ENCODE measurements at regions not wholly inside any gene's neighbourhood (a gene's known extent, or its start where the extent isn't known, plus 50 kb on each side); places are given as distances from the start of the nearest gene placed in this dataset.

DNA sequence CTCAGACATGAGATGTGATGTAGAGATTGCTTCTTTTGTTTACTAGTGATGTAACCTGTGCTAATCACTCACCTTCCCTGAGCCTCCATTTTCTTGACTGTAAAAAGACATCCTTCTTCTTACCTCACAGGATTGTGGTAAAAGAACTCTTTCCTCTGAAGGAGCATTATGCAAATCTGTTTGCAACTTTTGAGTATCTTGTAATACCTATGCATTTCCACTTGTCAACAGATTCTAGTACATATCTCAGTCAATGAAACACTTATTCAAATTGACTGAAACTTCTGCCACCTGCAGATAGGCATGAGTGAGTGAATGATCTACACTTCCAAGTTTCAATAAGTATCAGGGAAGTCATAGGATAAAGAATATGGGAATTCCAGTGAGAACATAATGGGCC is 174.7 kb downstream of the HHIPL2 start:
- no peak overlapping the region for H2AFZ ChIP-seq
- TF ChIP-seq CTCF (IDR thresholded peaks at IDR 0.05) = no peak
- no peak overlapping the region for H3K27ac ChIP-seq
- no peaks in the 10 kb centered on the region for H3K27me3 ChIP-seq (ENCODE audit: control insufficient read depth, insufficient read depth, low read length)
- no peak overlapping the region for H3K4me2 ChIP-seq (ENCODE audit: low read length)
- no peak overlapping the region for H3K4me3 ChIP-seq (ENCODE audit: low read depth, low read length)
- no peaks in the 10 kb centered on the region for H3K79me2 ChIP-seq
- no peaks in the 10 kb centered on the region for H3K4me1 ChIP-seq
- no peaks in the 10 kb centered on the region for H3K9me3 ChIP-seq (ENCODE audit: control insufficient read depth, low read length)
- no peak overlapping the region for H3K9ac ChIP-seq
- no peaks in the 10 kb centered on the region for H3K36me3 ChIP-seq (ENCODE audit: control insufficient read depth, insufficient read depth, low read length)

- Histone ChIP-seq H3K4me3 (ENCODE audit: low read depth, low read length) (no peak overlapping the region), H3K27ac (no peak overlapping the region), H3K9ac (no peak overlapping the region), H2AFZ (no peak overlapping the region), H3K4me1 (no peaks in the 10 kb centered on the region), H3K79me2 (no peaks in the 10 kb centered on the region), H3K4me2 (ENCODE audit: low read length) (no peak overlapping the region), H3K9me3 (ENCODE audit: control insufficient read depth, low read length) (no peaks in the 10 kb centered on the region), H3K27me3 (ENCODE audit: control insufficient read depth, insufficient read depth, low read length) (no peaks in the 10 kb centered on the region), H3K36me3 (ENCODE audit: control insufficient read depth, insufficient read depth, low read length) (no peaks in the 10 kb centered on the region)
- no peak for TF ChIP-seq CTCF (IDR thresholded peaks at IDR 0.05)
Observed at GRCh38 chr1:222372221-222372620, 175.7 kb downstream of the HHIPL2 start.

- Histone ChIP-seq H3K4me2 (ENCODE audit: low read length) (no peak overlapping the region), H3K4me3 (ENCODE audit: low read depth, low read length) (no peak overlapping the region), H3K9ac (no peak overlapping the region), H3K27ac (no peak overlapping the region), H3K4me1 (no peaks in the 10 kb centered on the region), H3K79me2 (no peaks in the 10 kb centered on the region), H3K36me3 (ENCODE audit: control insufficient read depth, insufficient read depth, low read length) (no peaks in the 10 kb centered on the region), H2AFZ (no peak overlapping the region), H3K27me3 (ENCODE audit: control insufficient read depth, insufficient read depth, low read length) (no peaks in the 10 kb centered on the region), H3K9me3 (ENCODE audit: control insufficient read depth, low read length) (no peaks in the 10 kb centered on the region)
- no peak for TF ChIP-seq CTCF (IDR thresholded peaks at IDR 0.05)
Observed at GRCh38 chr1:222370913-222371675, 176.8 kb downstream of the HHIPL2 start.

DNA sequence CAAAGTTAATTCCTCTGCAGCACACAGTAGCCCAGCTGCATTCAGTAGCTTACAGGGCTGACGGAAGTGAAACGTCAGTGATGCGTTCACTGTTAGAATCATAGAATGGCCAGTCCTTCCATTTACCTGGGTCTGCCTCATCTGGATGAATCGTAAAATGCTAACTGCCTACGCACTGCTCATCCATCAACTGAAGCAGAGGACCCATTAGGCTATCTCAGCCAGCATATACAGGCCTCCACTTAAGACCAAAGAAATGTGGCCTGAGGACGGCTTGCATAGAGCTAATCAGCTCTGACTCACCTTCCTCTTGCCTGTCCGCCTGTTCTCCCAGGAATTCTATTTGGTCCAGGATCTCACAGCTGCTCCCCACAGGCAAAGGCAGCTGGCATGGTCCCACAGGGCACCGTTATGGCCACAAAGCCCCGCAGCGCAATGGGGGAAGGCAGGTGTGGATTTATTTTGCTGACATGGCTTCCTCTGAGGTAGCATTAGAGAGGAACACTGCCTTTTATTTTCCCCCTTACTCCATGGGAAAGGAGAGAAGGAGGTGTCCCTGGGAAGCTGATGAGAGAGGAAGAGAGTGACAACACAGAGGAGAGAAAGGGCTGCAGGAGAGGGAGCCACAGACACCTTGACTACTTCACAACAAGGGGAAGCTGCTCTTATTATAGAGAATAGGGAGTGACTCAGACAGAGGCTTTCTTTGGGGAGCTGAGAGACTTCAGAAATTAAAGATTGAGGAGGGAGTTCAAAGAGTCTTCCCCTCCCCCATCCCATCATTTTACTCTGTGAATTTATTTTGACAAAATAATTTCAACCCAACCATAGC is 177.6 kb downstream of the HHIPL2 start:
- H3K9me3 ChIP-seq (ENCODE audit: control insufficient read depth, low read length) = no peaks in the 10 kb centered on the region
- no peak overlapping the region for H3K4me3 ChIP-seq (ENCODE audit: low read depth, low read length)
- no peak overlapping the region for H2AFZ ChIP-seq
- H3K79me2 ChIP-seq = no peaks in the 10 kb centered on the region
- H3K4me1 ChIP-seq = no peaks in the 10 kb centered on the region
- H3K36me3 ChIP-seq (ENCODE audit: control insufficient read depth, insufficient read depth, low read length) = no peaks in the 10 kb centered on the region
- H3K27me3 ChIP-seq (ENCODE audit: control insufficient read depth, insufficient read depth, low read length) = no peaks in the 10 kb centered on the region
- TF ChIP-seq CTCF (IDR thresholded peaks at IDR 0.05) = no peak
- H3K27ac ChIP-seq = no peak overlapping the region
- no peak overlapping the region for H3K9ac ChIP-seq
- H3K4me2 ChIP-seq (ENCODE audit: low read length) = no peak overlapping the region
